ENCODE measurements at regions not wholly inside any gene's neighbourhood (a gene's known extent, or its start where the extent isn't known, plus 50 kb on each side); places are given as distances from the start of the nearest gene placed in this dataset.
A peak's percentile ranks its signal among the peaks of the same experiment; 100 is the strongest.

DNA sequence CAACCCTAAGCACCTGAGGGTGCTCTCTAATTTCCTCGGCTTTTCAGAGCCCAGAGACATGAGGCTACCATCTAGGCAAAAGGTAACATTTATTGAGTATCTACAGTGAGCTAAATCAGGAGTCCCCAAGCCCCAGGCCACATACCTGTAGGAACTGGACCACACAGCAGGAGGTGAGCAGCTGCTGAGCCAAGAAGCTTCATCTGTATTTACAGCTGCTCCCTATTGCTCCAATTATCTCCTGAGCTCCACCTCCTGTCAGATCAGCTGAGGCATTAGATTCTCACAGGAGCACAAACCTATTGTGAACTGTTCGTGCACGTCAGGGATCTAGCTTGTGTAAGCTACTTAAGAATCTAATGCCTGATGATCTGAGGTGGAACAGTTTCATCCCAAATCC lies 70.2 kb downstream of the RND3 start:
- Histone ChIP-seq H3K4ac (ENCODE audit: low read depth, low read length) (no peak overlapping the region), H4K12ac (ENCODE audit: low read depth, low read length) (no peak overlapping the region), H3K23ac (ENCODE audit: low read length) (no peak overlapping the region), H3K14ac (ENCODE audit: low read length) (no peak overlapping the region), H2AFZ (ENCODE audit: insufficient read depth, low read length, poor library complexity) (no peak overlapping the region), H3K18ac (ENCODE audit: low read length) (no peak overlapping the region), H4K8ac (ENCODE audit: low read depth, low read length) (no peak overlapping the region), H3K36me3 (ENCODE audit: control insufficient read depth in 1 of 2, insufficient read depth in 2 of 2, low read length in 2 of 2) (no peaks in the 10 kb centered on the region), H4K91ac (ENCODE audit: low read depth, low read length) (no peak overlapping the region), H3K4me3 (ENCODE audit: low read depth, low read length) (no peak overlapping the region), H3K4me1 (ENCODE audit: control insufficient read depth in 1 of 2, insufficient read depth in 2 of 2, low read length in 2 of 2) (no peaks in the 10 kb centered on the region), H3K9me3 (ENCODE audit: insufficient read depth, low read depth, low read length) (no peaks in the 10 kb centered on the region), H2BK12ac (ENCODE audit: low read length) (no peak overlapping the region), H3K79me1 (ENCODE audit: low read length) (no peaks in the 10 kb centered on the region), H3K4me2 (ENCODE audit: low read length) (no peak overlapping the region), H2BK5ac (ENCODE audit: low read depth, low read length, poor library complexity) (no peak overlapping the region), H2AK5ac (ENCODE audit: low read length) (no peak overlapping the region), H2BK120ac (ENCODE audit: insufficient read depth, low read length, poor library complexity) (no peak overlapping the region), H3K27ac (ENCODE audit: low read depth, low read length) (no peak overlapping the region), H3K79me2 (ENCODE audit: control insufficient read depth, insufficient read depth, low read length, poor library complexity) (no peaks in the 10 kb centered on the region), H3K27me3 (ENCODE audit: insufficient read depth, low read length) (no peaks in the 10 kb centered on the region), H3K9ac (ENCODE audit: low read length) (no peak overlapping the region)
- WGBS (ENCODE audit: extremely low coverage, insufficient coverage, insufficient read length) = no CpG with 5 or more reads among the region's 3 CpGs
- DNase-seq = no peak

DNA sequence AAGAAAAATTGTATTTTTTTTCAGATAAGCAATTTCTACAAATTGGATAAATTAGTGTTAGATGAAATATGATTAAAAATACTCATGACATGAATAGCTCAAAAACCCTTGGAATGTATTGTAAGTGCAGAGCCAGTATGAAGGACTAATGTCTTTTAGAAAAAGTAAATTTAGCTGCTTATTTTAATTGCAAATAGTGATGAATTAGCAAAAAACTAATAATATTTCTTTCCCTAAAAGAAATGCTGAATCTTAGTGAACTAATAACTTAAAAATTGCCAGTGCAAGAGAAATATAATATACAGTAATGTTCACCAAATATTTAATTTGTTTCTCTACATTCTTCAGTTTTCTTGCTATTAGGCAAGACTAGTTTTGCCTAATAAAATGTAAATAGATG lies 72.4 kb downstream of the RND3 start:
- H2BK5ac ChIP-seq (ENCODE audit: low read depth, low read length, poor library complexity) = no peak overlapping the region
- no peaks in the 10 kb centered on the region for H3K27me3 ChIP-seq (ENCODE audit: insufficient read depth, low read length)
- peaks cover 3% of the 10 kb centered on the region for H3K79me1 ChIP-seq (ENCODE audit: low read length)
- H3K14ac ChIP-seq (ENCODE audit: low read length) = no peak overlapping the region
- no peak overlapping the region for H2BK120ac ChIP-seq (ENCODE audit: insufficient read depth, low read length, poor library complexity)
- no peak overlapping the region for H3K9ac ChIP-seq (ENCODE audit: low read length)
- H3K36me3 ChIP-seq (ENCODE audit: control insufficient read depth in 1 of 2, insufficient read depth in 2 of 2, low read length in 2 of 2) = no peaks in the 10 kb centered on the region
- H3K27ac ChIP-seq (ENCODE audit: low read depth, low read length) = no peak overlapping the region
- H3K4me3 ChIP-seq (ENCODE audit: low read depth, low read length) = no peak overlapping the region
- no peaks in the 10 kb centered on the region for H3K79me2 ChIP-seq (ENCODE audit: control insufficient read depth, insufficient read depth, low read length, poor library complexity)
- H3K23ac ChIP-seq (ENCODE audit: low read length) = no peak overlapping the region
- H2AK5ac ChIP-seq (ENCODE audit: low read length) = no peak overlapping the region
- no peak overlapping the region for H2BK12ac ChIP-seq (ENCODE audit: low read length)
- H3K4me1 ChIP-seq (ENCODE audit: control insufficient read depth in 1 of 2, insufficient read depth in 2 of 2, low read length in 2 of 2) = peaks cover 2 to 7% of the 10 kb centered on the region in 2 experiments
- no peak overlapping the region for H2AFZ ChIP-seq (ENCODE audit: insufficient read depth, low read length, poor library complexity)
- no peak overlapping the region for H3K18ac ChIP-seq (ENCODE audit: low read length)
- no peak overlapping the region for H4K12ac ChIP-seq (ENCODE audit: low read depth, low read length)
- H3K9me3 ChIP-seq (ENCODE audit: insufficient read depth, low read depth, low read length) = no peaks in the 10 kb centered on the region
- H4K91ac ChIP-seq (ENCODE audit: low read depth, low read length) = no peak overlapping the region
- no peak overlapping the region for H3K4ac ChIP-seq (ENCODE audit: low read depth, low read length)
- H4K8ac ChIP-seq (ENCODE audit: low read depth, low read length) = no peak overlapping the region
- no peak for DNase-seq
- H3K4me2 ChIP-seq (ENCODE audit: low read length) = no peak overlapping the region

- Histone ChIP-seq H3K79me1 (ENCODE audit: low read length) (peaks cover 3% of the 10 kb centered on the region), H2BK5ac (ENCODE audit: low read depth, low read length, poor library complexity) (no peak overlapping the region), H3K14ac (ENCODE audit: low read length) (no peak overlapping the region), H4K12ac (ENCODE audit: low read depth, low read length) (no peak overlapping the region), H2BK120ac (ENCODE audit: insufficient read depth, low read length, poor library complexity) (no peak overlapping the region), H2AFZ (ENCODE audit: insufficient read depth, low read length, poor library complexity) (no peak overlapping the region), H3K4me2 (ENCODE audit: low read length) (no peak overlapping the region), H2BK12ac (ENCODE audit: low read length) (no peak overlapping the region), H3K4me1 (ENCODE audit: control insufficient read depth in 1 of 2, insufficient read depth in 2 of 2, low read length in 2 of 2) (peaks cover 2 to 7% of the 10 kb centered on the region in 2 experiments), H3K9ac (ENCODE audit: low read length) (no peak overlapping the region), H2AK5ac (ENCODE audit: low read length) (no peak overlapping the region), H3K79me2 (ENCODE audit: control insufficient read depth, insufficient read depth, low read length, poor library complexity) (no peaks in the 10 kb centered on the region), H3K23ac (ENCODE audit: low read length) (no peak overlapping the region), H3K36me3 (ENCODE audit: control insufficient read depth in 1 of 2, insufficient read depth in 2 of 2, low read length in 2 of 2) (no peaks in the 10 kb centered on the region), H3K27ac (ENCODE audit: low read depth, low read length) (no peak overlapping the region), H4K91ac (ENCODE audit: low read depth, low read length) (no peak overlapping the region), H3K4me3 (ENCODE audit: low read depth, low read length) (no peak overlapping the region), H3K4ac (ENCODE audit: low read depth, low read length) (no peak overlapping the region), H3K9me3 (ENCODE audit: insufficient read depth, low read depth, low read length) (no peaks in the 10 kb centered on the region), H4K8ac (ENCODE audit: low read depth, low read length) (no peak overlapping the region), H3K18ac (ENCODE audit: low read length) (no peak overlapping the region), H3K27me3 (ENCODE audit: insufficient read depth, low read length) (no peaks in the 10 kb centered on the region)
- WGBS (ENCODE audit: extremely low coverage, insufficient coverage, insufficient read length) = no CpG with 5 or more reads among the region's 2 CpGs
- no peak for DNase-seq
These were observed 73.6 kb downstream of the RND3 start for GRCh38 chr2:150413910-150414309.

GRCh38 chr2:150413366-150413765 lies 74.1 kb downstream of the RND3 start:
- peak; percentile 42 to 70 for DNase-seq
- no peaks in the 10 kb centered on the region for H3K9me3 ChIP-seq (ENCODE audit: insufficient read depth, low read depth, low read length)
- no peak overlapping the region for H2BK120ac ChIP-seq (ENCODE audit: insufficient read depth, low read length, poor library complexity)
- H3K4ac ChIP-seq (ENCODE audit: low read depth, low read length) = no peak overlapping the region
- H2AFZ ChIP-seq (ENCODE audit: insufficient read depth, low read length, poor library complexity) = no peak overlapping the region
- H2AK5ac ChIP-seq (ENCODE audit: low read length) = no peak overlapping the region
- no peaks in the 10 kb centered on the region for H3K27me3 ChIP-seq (ENCODE audit: insufficient read depth, low read length)
- no peak overlapping the region for H3K14ac ChIP-seq (ENCODE audit: low read length)
- H4K12ac ChIP-seq (ENCODE audit: low read depth, low read length) = no peak overlapping the region
- no peak overlapping the region for H3K4me3 ChIP-seq (ENCODE audit: low read depth, low read length)
- H3K27ac ChIP-seq (ENCODE audit: low read depth, low read length) = no peak overlapping the region
- H4K91ac ChIP-seq (ENCODE audit: low read depth, low read length) = no peak overlapping the region
- H4K8ac ChIP-seq (ENCODE audit: low read depth, low read length) = no peak overlapping the region
- H3K9ac ChIP-seq (ENCODE audit: low read length) = no peak overlapping the region
- no peak overlapping the region for H2BK5ac ChIP-seq (ENCODE audit: low read depth, low read length, poor library complexity)
- H3K23ac ChIP-seq (ENCODE audit: low read length) = no peak overlapping the region
- no peak overlapping the region for H3K4me2 ChIP-seq (ENCODE audit: low read length)
- peaks cover 3% of the 10 kb centered on the region for H3K79me1 ChIP-seq (ENCODE audit: low read length)
- no CpG with 5 or more reads among the region's 7 CpGs for WGBS (ENCODE audit: extremely low coverage, insufficient coverage, insufficient read length)
- peaks cover 2 to 7% of the 10 kb centered on the region in 2 experiments for H3K4me1 ChIP-seq (ENCODE audit: control insufficient read depth in 1 of 2, insufficient read depth in 2 of 2, low read length in 2 of 2)
- no peak overlapping the region for H2BK12ac ChIP-seq (ENCODE audit: low read length)
- H3K79me2 ChIP-seq (ENCODE audit: control insufficient read depth, insufficient read depth, low read length, poor library complexity) = no peaks in the 10 kb centered on the region
- H3K36me3 ChIP-seq (ENCODE audit: control insufficient read depth in 1 of 2, insufficient read depth in 2 of 2, low read length in 2 of 2) = no peaks in the 10 kb centered on the region
- no peak overlapping the region for H3K18ac ChIP-seq (ENCODE audit: low read length)
